ENCODE measurements at regions not wholly inside any gene's neighbourhood (a gene's known extent, or its start where the extent isn't known, plus 50 kb on each side); places are given as distances from the start of the nearest gene placed in this dataset.

GRCh38 chr2:8528863-8529262 lies 153.0 kb upstream of the ID2 start (continued):
- TF ChIP-seq SPI1 (IDR thresholded peaks at IDR 0.05; ENCODE audit: borderline replicate concordance, low read depth, low read length) = no peak
- TF ChIP-seq ZNF274 (IDR thresholded peaks at IDR 0.05; ENCODE audit: borderline replicate concordance, low read depth, low read length) = no peak
- no peak for TF ChIP-seq LEF1 (IDR thresholded peaks at IDR 0.05)
- no peak for TF ChIP-seq HNRNPLL (IDR thresholded peaks at IDR 0.05; ENCODE audit: low read depth, low read length, poor library complexity, severe bottlenecking)
- TF ChIP-seq ESRRB (CRISPR knock-in tag; IDR thresholded peaks at IDR 0.05; ENCODE audit: borderline replicate concordance) = no peak
- no peak for TF ChIP-seq KAT2B (IDR thresholded peaks at IDR 0.05; ENCODE audit: low read depth, low read length)
- no peak for TF ChIP-seq EWSR1 (IDR thresholded peaks at IDR 0.05; ENCODE audit: borderline replicate concordance, low read depth, partially characterized antibody)
- TF ChIP-seq ZBTB34 (CRISPR knock-in tag; IDR thresholded peaks at IDR 0.05) = no peak
- no peak for TF ChIP-seq NCOA6 (IDR thresholded peaks at IDR 0.05)
- TF ChIP-seq BRCA1 (IDR thresholded peaks at IDR 0.05) = no peak
- TF ChIP-seq BRCA1 (CRISPR knock-in tag; IDR thresholded peaks at IDR 0.05) = no peak
- TF ChIP-seq CAMTA2 (CRISPR knock-in tag; conservative IDR thresholded peaks at IDR 0.05) = no peak

Measured in K562 (cell line).